HG03558 (cell line): ENCODE measurements at regions not wholly inside any gene's neighbourhood (a gene's known extent, or its start where the extent isn't known, plus 50 kb on each side); places are given as distances from the start of the nearest gene placed in this dataset.

Experiments
- ATAC-seq: cut with Tn5 transposase; IDR thresholded peaks from one replicate; pipeline ENCODE4 v1.9.1; 2021; ENCODE audit warnings: moderate number of reproducible peaks; ENCODE audit not compliant: unreplicated experiment; ENCODE audit errors: extremely low read depth

- ATAC-seq: no peak
Observed at GRCh38 chr13:91184244-91184926, 163.1 kb upstream of the MIR17HG start.

GRCh38 chr13:91185294-91185863 is 162.1 kb upstream of the MIR17HG start:
- ATAC-seq: no peak

- ATAC-seq: no peak
Observed at GRCh38 chr13:91187522-91187921, 160.0 kb upstream of the MIR17HG start.

GRCh38 chr13:91189506-91189905 is 158.0 kb upstream of the MIR17HG start:
- no peak for ATAC-seq

- ATAC-seq: no peak
Observed at GRCh38 chr13:91193358-91193757, 154.1 kb upstream of the MIR17HG start.

- no peak for ATAC-seq
Observed at GRCh38 chr13:91195789-91196188, 151.7 kb upstream of the MIR17HG start.

- peak; percentile 70 for ATAC-seq
Observed at GRCh38 chr13:91196958-91197357, 150.5 kb upstream of the MIR17HG start.

- no peak for ATAC-seq
Observed at GRCh38 chr13:91199866-91200265, 147.6 kb upstream of the MIR17HG start.

- ATAC-seq: no peak
Observed at GRCh38 chr13:91200486-91200885, 147.0 kb upstream of the MIR17HG start.

GRCh38 chr13:91203430-91203829 is 144.1 kb upstream of the MIR17HG start:
- ATAC-seq: no peak

- ATAC-seq: no peak
Observed at GRCh38 chr13:91207261-91207660, 140.2 kb upstream of the MIR17HG start.

- ATAC-seq: no peak
Observed at GRCh38 chr13:91211510-91211909, 136.0 kb upstream of the MIR17HG start.

- no peak for ATAC-seq
Observed at GRCh38 chr13:91212231-91212630, 135.3 kb upstream of the MIR17HG start.

- ATAC-seq: no peak
Observed at GRCh38 chr13:91214031-91214430, 133.5 kb upstream of the MIR17HG start.

- ATAC-seq: no peak
Observed at GRCh38 chr13:91216928-91217700, 130.4 kb upstream of the MIR17HG start.

- no peak for ATAC-seq
Observed at GRCh38 chr13:91219201-91219600, 128.3 kb upstream of the MIR17HG start.

GRCh38 chr13:91220872-91221271 is 126.6 kb upstream of the MIR17HG start:
- ATAC-seq: no peak

GRCh38 chr13:91228108-91228507 is 119.4 kb upstream of the MIR17HG start:
- ATAC-seq: no peak

GRCh38 chr13:91228940-91229339 is 118.5 kb upstream of the MIR17HG start:
- no peak for ATAC-seq

- no peak for ATAC-seq
Observed at GRCh38 chr13:91232716-91233115, 114.8 kb upstream of the MIR17HG start.

- no peak for ATAC-seq
Observed at GRCh38 chr13:91233291-91233690, 114.2 kb upstream of the MIR17HG start.
